ENCODE measurements at regions not wholly inside any gene's neighbourhood (a gene's known extent, or its start where the extent isn't known, plus 50 kb on each side); places are given as distances from the start of the nearest gene placed in this dataset.

- Histone ChIP-seq H3K36me3 (no peaks in the 10 kb centered on the region), H3K27me3 (no peaks in the 10 kb centered on the region), H3K9me3 (peaks cover 0 to 9% (median 0%) of the 10 kb centered on the region in 11 donors), H3K4me3 (no peak overlapping the region), H3K27ac (no peak overlapping the region), H3K4me1 (no peaks in the 10 kb centered on the region)
- DNase-seq (no peak), ATAC-seq (no peak)
- 65 to 75% methylated on average over 2 of the region's 2 CpGs for WGBS, 2 donors
- no peak for TF ChIP-seq CTCF (IDR thresholded peaks at IDR 0.05)
- intact Hi-C loops (cut with DNase I) = no loop called here
Observed at GRCh38 chr11:37404231-37404630, 806.2 kb upstream of the RAG2 start.

- intact Hi-C loops (cut with DNase I) = no loop called here
- ATAC-seq = no peak
- WGBS, 2 donors = 77 to 84% methylated on average over 1 of the region's 1 CpG
Observed at GRCh38 chr11:37402663-37403062, 804.6 kb upstream of the RAG2 start.

GRCh38 chr11:37394236-37394870, 796.3 kb upstream of the RAG2 start:
- no peak overlapping the region for H3K4me3 ChIP-seq
- TF ChIP-seq CTCF (IDR thresholded peaks at IDR 0.05) = no peak
- no peak for ATAC-seq
- H3K27ac ChIP-seq = no peak overlapping the region
- H3K27me3 ChIP-seq = no peaks in the 10 kb centered on the region
- H3K4me1 ChIP-seq = no peaks in the 10 kb centered on the region
- peaks cover 0 to 70% (median 30%) of the 10 kb centered on the region in 11 donors for H3K9me3 ChIP-seq
- intact Hi-C loops (cut with DNase I) = no loop called here
- H3K36me3 ChIP-seq = no peaks in the 10 kb centered on the region
- WGBS, 2 donors = 32 to 36% methylated on average over 1 of the region's 1 CpG
- no peak for DNase-seq

More at GRCh38 chr11:37402663-37403062, 804.6 kb upstream of the RAG2 start:
- H3K4me3 ChIP-seq = no peak overlapping the region
- H3K27ac ChIP-seq = no peak overlapping the region
- H3K27me3 ChIP-seq = no peaks in the 10 kb centered on the region
- H3K9me3 ChIP-seq = peaks cover 0 to 5% (median 0%) of the 10 kb centered on the region in 11 donors
- H3K4me1 ChIP-seq = no peaks in the 10 kb centered on the region
- DNase-seq = no peak
- TF ChIP-seq CTCF (IDR thresholded peaks at IDR 0.05) = no peak
- H3K36me3 ChIP-seq = no peaks in the 10 kb centered on the region

GRCh38 chr11:37391615-37392014, 793.6 kb upstream of the RAG2 start:
- intact Hi-C loops (cut with DNase I) = no loop called here
- WGBS, 2 donors = 93% methylated on average over 1 of the region's 1 CpG
- Histone ChIP-seq H3K4me1 (no peaks in the 10 kb centered on the region), H3K27me3 (no peaks in the 10 kb centered on the region), H3K27ac (no peak overlapping the region), H3K4me3 (no peak overlapping the region), H3K36me3 (no peaks in the 10 kb centered on the region), H3K9me3 (peaks cover 0 to 54% (median 30%) of the 10 kb centered on the region in 11 donors)
- no peak for TF ChIP-seq CTCF (IDR thresholded peaks at IDR 0.05)
- ATAC-seq (no peak), DNase-seq (no peak)

All from heart right ventricle (tissue), 16 donors.